ENCODE measurements at regions not wholly inside any gene's neighbourhood (a gene's known extent, or its start where the extent isn't known, plus 50 kb on each side); places are given as distances from the start of the nearest gene placed in this dataset.
A peak's percentile ranks its signal among the peaks of the same experiment; 100 is the strongest.

- H3K4me3 ChIP-seq (ENCODE audit: low read length): no peak overlapping the region
- TF ChIP-seq CTCF (conservative IDR thresholded peaks at IDR 0.05; ENCODE audit: low read length): no peak
- DNase-seq (ENCODE audit: low read depth): no peak
Observed at GRCh38 chr12:105947906-105948305, 190.8 kb downstream of the NUAK1 start.

GRCh38 chr12:105948331-105948730 lies 190.4 kb downstream of the NUAK1 start:
- no peak overlapping the region for H3K4me3 ChIP-seq (ENCODE audit: low read length)
- TF ChIP-seq CTCF (conservative IDR thresholded peaks at IDR 0.05; ENCODE audit: low read length): no peak
- DNase-seq (ENCODE audit: low read depth): peak; percentile 75

- no peak for DNase-seq (ENCODE audit: low read depth)
- TF ChIP-seq CTCF (conservative IDR thresholded peaks at IDR 0.05; ENCODE audit: low read length): no peak
Observed at GRCh38 chr12:105949391-105949790, 189.4 kb downstream of the NUAK1 start.

GRCh38 chr12:105951732-105952131 lies 187.0 kb downstream of the NUAK1 start:
- DNase-seq (ENCODE audit: low read depth): no peak
- TF ChIP-seq CTCF (conservative IDR thresholded peaks at IDR 0.05; ENCODE audit: low read length): no peak
- no peak overlapping the region for H3K4me3 ChIP-seq (ENCODE audit: low read length)

More at GRCh38 chr12:105949391-105949790, 189.4 kb downstream of the NUAK1 start:
- no peak overlapping the region for H3K4me3 ChIP-seq (ENCODE audit: low read length)

- no peak for TF ChIP-seq CTCF (conservative IDR thresholded peaks at IDR 0.05; ENCODE audit: low read length)
- no peak overlapping the region for H3K4me3 ChIP-seq (ENCODE audit: low read length)
- peak; percentile 51 for DNase-seq (ENCODE audit: low read depth)
Observed at GRCh38 chr12:105954951-105955931, 183.5 kb downstream of the NUAK1 start.

GRCh38 chr12:105955976-105956375 lies 182.8 kb downstream of the NUAK1 start:
- H3K4me3 ChIP-seq (ENCODE audit: low read length): no peak overlapping the region
- no peak for DNase-seq (ENCODE audit: low read depth)
- no peak for TF ChIP-seq CTCF (conservative IDR thresholded peaks at IDR 0.05; ENCODE audit: low read length)

Measured in AG10803 (cell line).